GM21360 (cell line): ENCODE measurements at regions not wholly inside any gene's neighbourhood (a gene's known extent, or its start where the extent isn't known, plus 50 kb on each side); places are given as distances from the start of the nearest gene placed in this dataset.

ENCODE experiments used
- ATAC-seq: cut with Tn5 transposase; IDR thresholded peaks from one replicate; pipeline ENCODE4 v1.9.1; 2021; ENCODE audit warnings: mild to moderate bottlenecking, moderate library complexity; ENCODE audit not compliant: unreplicated experiment

DNA sequence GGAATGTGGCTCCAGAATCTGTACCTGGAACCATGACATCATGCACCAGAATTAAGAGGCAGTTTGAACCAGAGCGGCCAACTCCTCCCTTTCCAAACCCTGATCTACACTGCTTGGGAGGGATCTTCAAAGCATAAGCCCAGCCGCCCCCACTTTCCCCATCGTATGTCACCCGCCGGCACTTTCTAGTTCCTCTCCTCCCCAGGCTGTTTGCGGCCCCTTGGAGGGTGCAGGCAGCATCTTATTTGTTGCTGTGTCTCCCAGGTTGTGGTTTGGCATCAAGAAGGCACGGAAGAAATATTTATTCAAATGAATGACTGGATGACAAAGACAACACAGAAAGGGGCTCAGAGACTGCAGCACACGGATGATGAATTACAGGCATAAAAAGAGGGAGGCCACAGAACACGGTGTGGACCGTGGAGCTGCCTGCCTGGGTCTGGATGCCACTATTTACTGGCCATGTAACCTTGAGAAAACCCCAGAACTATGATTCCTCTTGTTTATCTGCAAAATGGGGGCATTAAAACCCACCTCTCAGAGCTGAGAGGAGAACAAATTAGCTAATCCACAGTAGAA is 305.8 kb downstream of the EIPR1 start:
- no peak for ATAC-seq

DNA sequence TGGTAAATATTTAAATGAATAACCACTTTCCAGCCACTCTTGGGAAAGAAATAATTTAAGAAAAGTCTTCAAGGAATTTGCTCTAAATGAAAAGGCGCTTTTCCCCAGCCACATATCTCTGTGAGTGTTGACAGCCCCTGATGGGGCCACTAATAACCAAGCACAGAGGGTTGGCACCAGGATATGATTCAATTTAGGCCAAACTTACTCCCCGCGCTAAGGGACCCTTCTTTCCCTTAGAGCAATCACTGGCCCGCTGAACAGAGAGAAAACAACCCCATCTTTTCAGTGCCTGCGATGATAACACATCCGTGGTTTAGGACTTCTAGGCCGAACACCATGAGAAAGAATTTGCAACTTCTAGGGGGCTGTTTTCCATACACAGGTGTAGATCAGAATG is 310.8 kb downstream of the EIPR1 start:
- no peak for ATAC-seq

DNA sequence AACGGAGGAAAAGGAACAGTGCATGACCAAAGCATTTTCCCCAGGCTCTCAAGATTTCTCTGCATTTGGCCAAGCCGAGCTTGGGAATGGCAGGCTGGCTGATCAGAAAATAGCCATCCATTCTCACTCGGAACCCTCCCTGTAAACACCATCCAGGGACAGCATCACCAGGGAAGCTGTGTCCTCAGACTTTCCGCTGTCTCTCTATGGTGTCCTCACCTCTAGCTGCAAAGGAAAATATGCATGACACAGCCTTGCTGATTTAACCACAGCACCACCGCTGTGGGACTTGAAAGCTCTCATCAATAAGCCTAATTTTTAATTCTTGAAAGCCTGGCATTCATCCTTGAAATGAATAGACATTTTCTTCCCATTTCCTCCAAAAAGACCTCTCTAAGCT is 311.7 kb downstream of the EIPR1 start:
- no peak for ATAC-seq

DNA sequence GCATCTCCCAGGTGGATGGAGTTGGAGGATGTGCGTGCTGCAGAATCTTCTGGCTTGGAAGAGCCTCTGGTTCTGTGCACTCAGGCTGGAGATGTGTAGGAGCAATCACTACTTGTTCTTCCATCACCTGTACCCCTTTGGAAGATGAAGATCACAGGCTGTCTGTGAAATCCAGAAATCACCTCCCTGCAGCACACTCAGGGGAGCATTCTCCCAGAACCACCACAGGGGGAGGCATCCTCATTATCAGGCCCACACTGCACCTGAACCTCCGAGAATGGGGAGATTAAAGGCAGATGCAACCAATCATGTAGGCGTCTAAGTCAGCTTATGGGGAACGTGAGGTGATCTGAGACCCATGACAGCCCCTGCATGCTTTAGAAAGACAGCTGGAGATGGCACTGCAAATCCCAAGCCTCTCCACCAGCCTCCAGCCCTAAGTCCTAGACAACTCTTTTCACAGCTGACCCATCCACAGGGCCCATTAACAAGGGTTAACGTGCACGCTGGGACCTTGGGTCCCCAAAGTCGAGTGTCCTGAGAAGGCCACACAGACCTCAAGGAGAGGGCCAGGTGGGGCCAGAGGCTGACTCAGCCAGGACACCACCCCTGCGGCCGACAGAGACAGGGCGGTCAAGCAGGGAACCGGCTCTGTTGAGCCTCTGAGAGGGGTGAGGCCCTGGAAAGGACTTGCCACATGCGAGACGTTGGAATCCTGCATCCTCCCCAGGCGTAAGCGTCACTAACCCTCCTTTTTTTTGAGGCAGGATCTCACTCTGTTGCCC is 314.9 kb downstream of the EIPR1 start:
- no peak for ATAC-seq

DNA sequence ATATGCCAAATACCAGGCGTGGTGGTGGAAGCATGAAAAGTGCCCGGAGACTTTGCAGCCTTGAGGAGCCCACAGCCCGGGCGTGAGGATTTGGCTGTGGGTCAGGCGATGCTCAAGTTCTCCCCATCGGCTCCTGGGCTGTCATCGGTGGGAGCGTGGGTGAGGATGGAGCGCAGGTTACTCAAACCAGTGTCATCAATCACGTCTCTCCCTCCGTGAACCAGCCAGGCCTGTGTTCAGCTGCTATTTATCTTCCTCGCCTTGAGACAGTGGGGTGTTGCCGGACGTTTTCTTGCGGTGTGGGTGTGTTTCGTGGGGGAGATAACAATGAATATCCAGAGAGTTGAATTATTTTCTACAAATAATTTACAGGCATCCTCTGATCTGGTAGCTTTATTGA is 317.6 kb downstream of the EIPR1 start:
- no peak for ATAC-seq

DNA sequence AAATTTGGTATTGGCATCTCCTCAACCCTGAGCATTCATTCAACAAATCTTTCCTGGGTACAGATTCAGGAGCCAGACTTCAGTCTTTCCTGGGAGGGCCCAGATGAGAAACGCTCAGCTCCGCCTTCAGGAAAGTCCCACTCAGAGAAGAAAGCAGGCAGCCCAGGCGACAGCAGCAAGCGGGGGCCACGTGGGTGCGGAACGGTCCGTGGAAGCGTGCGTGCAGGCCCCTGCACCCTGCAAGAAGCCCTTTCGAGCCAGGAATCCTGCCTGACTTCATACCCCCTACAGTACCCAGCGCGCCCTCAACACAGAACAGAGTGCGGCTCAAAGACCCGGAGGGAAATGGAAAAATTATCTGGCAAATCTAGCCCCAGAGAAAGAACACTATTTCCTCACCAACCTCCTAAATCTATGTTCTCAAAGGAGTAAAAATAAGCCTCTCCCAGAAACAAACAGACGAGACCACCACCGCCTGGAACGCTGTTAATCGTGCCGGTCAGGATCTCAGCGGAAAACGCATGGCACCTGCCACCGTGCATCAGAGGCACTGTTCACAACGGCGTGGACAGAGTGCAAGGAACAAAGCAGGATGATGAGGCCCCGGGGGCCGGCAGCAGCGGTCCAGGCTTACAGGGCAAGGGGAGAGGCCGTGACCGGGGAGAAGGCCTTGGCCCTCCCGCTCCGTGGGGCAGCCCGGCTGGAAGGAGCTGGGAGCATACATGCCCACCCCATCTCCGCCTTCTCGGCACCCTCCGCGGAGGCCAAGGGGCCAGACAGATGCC is 318.3 kb downstream of the EIPR1 start:
- ATAC-seq = no peak

DNA sequence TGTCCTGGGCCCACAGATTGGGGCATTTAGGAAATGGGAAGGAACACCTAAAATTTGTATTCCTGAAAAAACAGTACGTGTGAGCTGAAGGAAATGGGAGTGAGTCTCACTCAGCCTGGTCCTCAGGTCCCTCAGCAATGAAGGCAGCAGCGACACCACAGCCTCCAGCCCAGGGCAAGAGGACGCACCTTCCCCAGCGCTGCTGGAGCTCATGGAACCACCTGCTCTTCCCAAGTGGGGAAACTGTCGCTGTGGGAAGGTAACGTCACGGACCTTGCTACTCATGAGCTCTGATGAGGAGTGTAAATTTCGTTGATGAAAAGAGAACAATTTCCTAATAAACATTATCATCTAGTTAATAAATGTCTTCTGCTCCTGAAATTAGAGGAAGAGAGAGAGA is 323.6 kb downstream of the EIPR1 start:
- no peak for ATAC-seq

DNA sequence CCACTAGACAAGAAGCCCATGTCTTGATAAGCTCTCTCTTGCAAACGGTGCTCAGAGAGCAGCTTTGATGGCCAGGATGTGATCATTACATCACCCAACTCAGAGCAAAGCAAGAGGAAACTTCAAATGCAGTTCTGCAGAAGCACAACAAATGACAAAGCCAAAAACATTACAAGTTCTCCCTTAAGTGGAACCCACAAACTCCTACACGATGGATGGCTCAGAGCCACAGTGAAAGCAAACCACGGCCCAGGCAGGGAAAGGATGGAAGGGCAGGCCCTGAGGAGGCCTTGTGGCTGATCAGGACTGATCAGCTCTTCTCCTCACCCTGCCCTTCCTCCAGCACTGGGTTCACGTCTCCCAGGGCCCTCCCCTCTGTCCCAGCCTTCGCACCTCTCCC is 326.4 kb downstream of the EIPR1 start:
- no peak for ATAC-seq

DNA sequence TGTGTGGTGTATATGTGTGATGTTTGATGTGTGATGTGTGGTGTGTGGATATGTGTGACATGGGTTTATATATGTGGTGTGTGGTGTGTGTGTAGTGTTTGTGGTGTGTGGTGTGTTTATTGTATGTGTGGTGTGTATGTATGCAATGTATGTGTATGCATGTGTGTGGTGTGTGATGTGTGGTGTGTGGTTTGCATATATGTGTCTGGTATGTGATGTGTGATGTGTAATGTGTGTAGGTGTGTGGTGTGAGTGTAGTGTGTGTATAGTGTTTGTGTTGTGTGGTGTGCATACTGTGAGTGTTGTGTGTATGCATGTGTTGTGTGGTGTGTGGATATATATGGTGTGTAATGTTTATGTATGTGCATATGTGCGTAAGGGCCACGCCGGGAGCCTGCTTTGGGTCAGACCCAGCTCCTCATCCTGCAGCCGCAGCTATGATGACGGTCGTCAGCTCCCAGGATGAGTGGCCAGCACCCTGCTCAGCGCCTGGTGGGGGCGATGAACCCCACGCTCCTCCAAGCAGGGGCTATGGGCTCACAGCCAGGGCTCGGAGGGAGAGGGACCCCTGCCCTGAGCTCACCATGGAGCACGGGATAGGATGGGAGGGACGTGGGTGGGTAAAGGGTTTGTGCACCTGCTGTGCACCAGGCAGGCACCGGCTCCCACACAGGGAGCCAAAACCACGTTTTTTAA is 331.3 kb downstream of the EIPR1 start:
- no peak for ATAC-seq

DNA sequence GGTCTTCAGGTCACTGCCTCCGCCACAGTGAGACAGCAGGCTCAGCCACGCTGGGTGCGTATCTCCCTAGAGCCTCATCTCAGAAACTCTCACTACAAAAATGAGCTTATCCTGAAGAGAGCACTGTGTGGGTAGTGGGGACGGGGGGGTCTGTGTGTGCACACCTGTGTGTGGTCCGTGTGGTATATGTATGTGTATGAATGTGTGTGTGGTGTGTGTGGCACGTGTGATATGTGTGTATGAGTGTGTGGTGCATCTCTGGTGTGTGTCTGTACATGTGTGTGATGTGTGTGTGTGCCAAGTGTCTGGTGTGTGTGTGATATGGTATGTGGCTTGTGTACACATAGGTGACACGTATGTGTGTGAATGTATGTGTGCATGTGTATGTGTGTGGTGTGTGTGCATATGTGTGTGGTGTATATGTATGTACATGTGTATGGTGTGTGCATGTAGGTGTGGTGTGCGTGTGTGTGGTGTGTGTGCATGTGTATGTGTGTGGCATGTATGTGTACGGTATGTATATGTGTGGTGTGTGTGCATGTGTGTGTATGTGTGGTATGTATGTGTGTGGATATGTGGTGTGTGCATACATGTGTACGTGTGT is 332.2 kb downstream of the EIPR1 start:
- ATAC-seq = no peak

DNA sequence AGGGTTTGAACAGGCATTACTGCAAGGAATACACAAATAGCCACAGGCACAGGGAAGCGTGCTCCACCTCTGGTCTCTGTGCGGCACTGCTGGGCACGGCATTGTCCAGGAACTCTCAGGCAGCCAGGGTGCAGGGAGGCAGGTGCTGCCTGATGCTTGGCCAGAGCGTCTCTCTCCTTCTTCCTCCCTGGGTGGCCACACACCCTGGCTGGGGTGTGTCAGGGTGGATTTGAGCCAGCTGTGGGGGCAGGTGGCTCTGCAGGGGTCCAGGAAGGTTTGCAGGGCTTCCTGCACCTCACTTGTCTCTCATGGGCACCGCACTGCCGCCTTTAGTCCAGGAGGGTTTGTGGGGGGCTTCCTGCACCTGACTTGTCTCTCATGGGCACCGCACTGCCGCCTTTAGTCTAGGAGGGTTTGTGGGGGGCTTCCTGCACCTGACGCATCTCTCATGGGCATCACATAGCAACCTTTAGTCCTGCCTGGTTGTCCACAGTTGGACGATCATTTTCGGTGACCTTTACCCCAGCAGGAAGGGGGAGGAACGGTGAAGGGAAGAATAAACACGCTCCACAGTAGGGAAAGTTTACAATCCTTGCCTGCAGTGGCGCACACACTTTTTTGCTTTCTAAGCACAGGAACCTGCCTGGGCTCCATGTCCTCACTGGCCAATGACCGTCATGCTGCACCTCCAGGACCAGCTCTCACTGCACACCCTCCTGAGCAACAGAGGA is 332.9 kb downstream of the EIPR1 start:
- no peak for ATAC-seq

DNA sequence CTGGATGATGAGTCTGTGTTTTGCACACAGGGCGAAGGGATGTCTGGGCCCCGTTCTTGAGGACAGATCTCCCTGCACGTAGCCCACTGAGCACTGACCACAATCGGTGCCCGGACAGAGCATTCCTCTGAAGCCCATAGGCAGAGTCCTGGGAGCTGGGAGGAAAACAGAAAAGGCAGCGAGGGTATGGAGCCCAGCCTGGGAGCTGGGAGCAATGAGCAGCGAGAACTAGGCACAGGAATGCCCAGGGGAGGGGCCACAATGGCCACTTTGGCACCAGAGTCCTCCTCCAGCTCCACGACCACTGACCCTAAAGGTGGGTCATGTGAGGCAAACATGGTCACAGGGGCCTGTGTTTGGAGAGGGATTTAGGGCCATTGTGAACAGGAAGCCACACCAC is 333.9 kb downstream of the EIPR1 start:
- no peak for ATAC-seq

DNA sequence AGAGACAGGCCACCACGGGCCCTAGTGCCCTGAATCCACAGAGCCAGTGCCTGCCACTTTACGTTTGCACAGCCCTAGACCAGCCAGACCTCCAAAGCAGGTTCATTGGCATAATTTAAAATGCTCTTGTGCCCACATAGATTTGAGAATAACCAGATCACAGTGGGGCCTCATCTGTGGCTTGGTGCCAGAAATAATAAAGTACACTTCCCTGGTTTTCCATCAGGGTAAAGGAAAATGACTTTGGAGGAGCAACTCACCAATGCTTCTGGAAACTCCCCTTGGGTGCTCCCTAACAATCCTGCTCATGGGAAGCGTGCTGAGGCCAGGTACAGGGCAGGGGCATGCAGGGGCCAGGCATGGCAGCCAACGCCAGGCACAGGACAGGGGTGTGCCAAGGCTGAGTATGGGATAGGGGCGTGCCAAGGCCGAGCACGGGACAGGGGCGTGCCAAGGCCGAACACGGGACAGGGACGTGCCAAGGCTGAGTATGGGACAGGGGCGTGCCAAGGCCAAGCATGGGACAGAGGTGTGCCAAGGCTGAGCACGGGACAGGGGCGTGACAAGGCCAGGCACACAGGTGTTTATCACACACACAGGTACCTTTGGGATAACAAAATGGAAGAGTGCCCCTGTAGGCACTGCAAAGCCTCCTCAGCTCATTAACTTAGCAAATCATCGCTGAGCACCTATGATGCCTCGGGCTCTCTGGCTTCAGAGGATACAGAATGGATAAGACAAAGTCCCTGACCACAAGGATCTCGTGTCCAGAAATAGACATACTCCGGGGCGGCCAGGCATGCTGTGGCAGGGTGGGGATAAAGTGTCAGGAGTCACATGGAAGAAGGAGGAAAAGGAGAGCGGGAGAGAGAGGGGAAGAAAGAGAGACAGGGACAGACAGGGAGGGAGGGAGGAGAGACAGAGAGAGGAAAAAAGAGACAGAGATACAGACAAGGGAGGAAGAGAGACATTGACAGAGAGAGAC is 334.7 kb downstream of the EIPR1 start:
- no peak for ATAC-seq

DNA sequence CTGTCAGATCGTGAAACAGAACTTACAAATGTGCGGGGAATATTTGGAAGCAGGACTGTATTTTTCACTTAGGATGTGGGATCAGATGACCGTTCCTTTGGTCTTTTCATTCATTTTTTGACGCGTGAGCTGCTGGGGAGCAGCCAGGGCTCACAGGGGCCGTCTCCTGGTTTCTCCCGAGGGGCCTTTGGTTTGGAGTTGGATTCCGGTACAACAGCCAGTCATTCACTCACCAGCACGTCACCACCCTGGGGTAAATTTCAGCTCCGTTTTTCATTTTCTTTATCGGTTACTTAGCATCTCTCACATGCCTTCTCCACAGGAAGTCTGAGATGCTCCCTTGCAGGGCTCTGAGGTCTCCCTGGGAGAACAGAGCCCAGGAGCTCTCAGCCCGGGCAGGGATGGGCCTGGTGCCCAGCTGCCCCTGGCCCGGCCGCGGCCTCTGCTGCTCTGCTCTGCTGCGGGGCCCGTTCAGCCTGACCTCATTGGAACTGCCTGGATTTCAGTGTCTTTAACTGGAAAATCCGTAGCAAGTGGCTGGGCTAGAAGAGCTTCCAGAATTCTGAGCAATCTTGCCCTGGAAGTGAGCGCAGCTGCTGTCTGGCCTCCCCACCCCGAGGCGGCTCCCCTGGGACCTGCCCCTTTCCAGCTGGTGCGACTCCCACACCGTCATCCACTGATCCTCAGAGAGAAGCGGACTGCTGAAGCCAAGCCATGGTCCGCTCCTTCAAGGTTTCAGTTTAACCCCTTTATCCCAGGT is 335.6 kb downstream of the EIPR1 start:
- no peak for ATAC-seq

DNA sequence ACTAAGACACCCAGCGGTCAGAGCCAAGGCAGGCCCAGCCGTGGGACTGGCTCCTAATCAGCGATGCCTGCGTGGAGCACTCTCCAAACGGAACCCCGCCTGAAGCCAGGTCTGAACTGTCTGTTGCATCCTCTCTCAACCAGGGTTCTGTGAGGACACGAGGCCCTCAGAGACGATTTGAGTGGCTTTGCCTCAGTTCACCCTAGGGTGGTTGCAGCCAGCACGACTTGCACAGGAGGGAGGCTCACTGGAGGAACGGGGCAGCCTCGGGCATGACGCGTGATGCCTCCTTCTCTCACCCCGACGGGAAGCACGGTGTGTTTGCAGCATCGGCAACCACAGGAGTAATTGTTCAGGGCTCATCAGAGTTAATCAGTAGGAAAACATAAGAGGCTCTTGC is 336.4 kb downstream of the EIPR1 start:
- ATAC-seq = no peak

DNA sequence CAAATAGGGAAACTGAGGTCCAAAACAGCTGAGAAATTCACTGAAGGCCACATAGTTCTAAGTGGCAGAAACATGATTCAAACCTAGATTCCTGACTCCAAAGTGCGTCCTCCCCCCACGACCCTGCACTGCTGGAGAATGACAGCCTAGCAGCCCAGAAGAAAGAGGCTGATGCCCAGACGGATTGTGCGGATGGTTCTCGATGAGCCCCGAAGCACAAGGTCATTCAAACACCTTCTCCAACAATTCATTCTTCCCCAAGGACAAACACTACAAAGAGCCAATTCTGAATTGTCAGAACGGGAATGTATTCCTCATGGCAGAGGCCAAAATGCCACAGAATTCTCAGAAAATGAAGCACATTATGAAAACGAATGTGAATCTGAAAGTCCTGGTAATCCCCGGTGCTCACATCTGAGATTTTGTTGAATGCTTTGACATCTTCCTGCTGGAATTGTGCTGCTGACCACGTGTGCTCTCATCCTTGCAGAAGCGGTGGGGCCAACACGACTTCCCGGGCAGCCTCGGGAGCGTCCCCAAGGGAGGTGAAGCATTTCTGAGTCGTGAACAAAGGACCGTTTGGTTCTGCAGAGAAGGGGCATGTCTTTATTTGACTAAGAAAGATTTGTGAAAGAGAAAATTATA is 337.0 kb downstream of the EIPR1 start:
- ATAC-seq = no peak

DNA sequence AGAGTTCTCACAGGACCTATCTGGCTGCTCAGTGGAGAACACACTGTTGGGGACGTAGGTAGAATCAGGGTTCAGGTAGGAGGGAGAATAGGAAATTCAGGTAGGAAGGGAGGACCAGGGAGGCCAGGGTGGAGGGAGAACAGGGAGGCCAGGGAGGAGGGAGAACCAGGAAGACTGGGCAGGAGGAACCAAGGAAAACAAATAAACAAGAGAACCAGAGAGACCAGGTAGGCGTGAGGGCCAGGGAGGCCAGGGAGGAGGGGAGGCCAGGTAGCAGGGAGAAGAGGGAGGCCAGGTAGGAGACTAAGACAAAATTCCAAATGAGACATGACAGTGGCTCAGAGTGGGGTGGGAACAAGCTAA is 337.6 kb downstream of the EIPR1 start:
- ATAC-seq = no peak
